Skeletal muscle cell (primary cell): ENCODE measurements at regions not wholly inside any gene's neighbourhood (a gene's known extent, or its start where the extent isn't known, plus 50 kb on each side); places are given as distances from the start of the nearest gene placed in this dataset.
"Not testable (repeated sequence)": the region's sequence is repeated elsewhere in the genome, so short reads cannot be mapped to it uniquely, and the experiment has no call there.

Experiments used
- DNase-seq: peaks from one replicate; pipeline ENCODE4 v3.0.0-alpha.2; 2010; ENCODE audit warnings: low read depth
- H3K4me3 ChIP-seq: 2 replicates; pipeline ENCODE4 v1.5.1; 2011; ENCODE audit warnings: low read depth, mild to moderate bottlenecking, control low read depth, low read length, moderate library complexity

DNA sequence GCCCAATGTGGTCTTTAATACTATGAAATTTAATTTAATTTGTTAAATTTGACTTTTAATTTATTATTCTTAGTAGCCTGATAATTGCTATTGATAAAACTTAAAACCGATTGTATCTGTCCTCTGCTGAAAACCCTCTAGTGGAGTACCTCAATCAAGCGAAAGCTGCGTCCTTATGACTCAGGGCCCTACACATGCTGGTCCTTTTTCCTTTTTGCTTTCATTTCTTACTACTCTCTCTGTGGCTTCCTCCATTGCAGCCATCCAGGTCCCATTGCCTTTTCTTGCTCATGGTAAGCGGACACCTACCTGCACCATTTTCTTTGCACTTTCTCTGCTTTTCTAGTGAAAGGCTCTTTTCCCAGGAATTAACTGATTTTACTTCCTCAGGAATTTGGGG is 301.1 kb downstream of the INHBA start:
- H3K4me3 ChIP-seq, result no peak overlapping the region
- DNase-seq, result no peak

GRCh38 chr7:41399171-41399570 is 303.7 kb downstream of the INHBA start:
- no peak overlapping the region for H3K4me3 ChIP-seq
- no peak for DNase-seq

DNA sequence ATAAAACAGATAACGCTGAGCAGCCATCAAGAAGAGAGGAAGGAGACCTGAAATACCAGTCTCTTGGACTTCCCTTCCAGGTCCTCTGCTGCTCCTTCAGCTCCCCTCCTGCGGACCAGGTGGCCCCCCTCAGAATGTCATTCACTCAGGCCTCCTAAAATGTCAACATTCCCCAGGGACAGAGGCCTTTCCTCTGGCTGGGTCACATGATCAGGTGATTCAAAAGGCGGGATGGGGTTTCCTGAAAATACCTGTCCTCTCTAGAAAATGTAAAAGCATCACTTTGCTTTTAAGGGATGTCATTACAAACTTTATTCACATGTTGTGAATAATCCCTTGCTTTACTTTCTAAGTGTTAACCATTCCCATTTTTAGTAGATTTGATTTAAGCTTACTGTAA is 311.1 kb downstream of the INHBA start:
- no peak for DNase-seq

DNA sequence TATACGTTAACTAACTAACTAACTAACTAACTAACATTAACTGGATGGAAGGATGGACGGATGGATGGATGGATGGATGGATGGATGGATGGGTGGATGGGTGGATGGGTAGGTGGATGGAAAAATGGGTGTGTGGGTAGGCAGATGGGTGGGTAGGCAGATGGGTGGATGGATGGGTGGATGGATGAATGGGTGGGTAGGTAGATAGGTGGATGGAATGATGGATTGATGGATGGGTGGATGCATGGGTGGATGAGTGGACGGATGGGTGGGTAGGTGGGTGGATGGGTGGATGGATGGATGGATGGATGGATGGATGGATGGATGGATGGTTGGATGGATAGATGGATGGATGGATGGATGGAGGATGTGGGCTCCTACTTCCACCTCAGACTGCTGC is 314.0 kb downstream of the INHBA start:
- not testable (repeated sequence) for DNase-seq, H3K4me3 ChIP-seq

More for the DNA sequence above, 311.1 kb downstream of the INHBA start:
- H3K4me3 ChIP-seq, result no peak overlapping the region

DNA sequence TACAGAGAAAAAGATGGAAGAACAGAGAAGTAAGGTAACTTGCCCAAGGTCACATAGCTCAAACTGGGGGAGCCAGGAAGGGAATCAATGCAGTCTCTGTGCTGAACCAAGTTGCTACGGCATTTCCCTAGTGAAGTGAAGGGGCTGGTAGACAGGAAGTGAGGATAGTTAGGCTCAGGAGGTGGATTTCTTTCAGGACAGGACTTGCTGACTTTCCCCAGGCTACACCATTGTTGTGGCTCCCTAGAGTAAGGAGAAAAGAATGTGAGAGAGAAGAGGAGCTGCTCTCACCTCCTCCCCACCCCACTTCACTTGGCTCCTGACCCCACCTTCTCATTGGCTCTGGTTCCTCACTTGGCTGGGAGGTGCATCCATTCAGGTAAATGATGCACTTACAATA is 316.9 kb downstream of the INHBA start:
- H3K4me3 ChIP-seq, result no peak overlapping the region
- DNase-seq, result no peak

GRCh38 chr7:41384418-41384817 is 318.5 kb downstream of the INHBA start:
- no peak for DNase-seq
- H3K4me3 ChIP-seq, result no peak overlapping the region

DNA sequence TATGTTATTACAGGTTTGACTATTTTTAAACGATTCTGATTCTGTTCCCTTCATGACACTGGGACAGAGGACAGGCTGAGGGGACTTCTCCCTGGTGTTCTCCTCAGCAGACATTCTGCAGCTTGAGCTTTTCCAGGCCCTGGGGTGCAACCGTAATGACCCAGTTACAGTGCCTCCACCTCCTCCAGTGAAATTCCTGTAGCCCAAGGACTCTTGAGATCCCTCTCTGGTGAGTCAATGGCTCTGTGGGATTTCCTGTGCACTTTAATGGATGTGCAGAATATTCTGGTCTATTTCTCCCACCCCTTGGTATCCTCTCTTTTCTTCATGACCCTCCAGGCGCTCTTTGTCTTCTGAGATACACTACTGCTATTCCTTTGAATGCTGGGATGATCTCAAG is 319.3 kb downstream of the INHBA start:
- no peak for DNase-seq

DNA sequence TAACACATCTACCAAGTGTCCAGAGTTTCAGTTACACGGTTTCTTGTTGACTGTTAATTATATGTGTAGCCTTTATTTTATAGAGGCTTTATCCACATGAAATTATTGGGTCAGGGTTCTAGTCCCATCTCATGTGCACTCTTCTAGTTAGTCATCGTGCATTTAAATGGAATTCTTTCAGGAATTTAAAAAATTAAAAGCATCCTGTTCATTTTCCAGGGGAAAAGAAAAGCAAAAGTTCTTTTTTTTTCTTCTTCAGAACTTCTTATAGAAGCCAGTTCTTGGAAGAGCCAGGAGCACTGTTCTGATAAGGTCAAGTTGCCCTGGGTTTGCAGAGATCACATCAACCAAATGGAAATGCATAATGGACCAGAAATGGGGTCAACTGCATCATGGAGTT is 324.7 kb downstream of the INHBA start:
- no peak overlapping the region for H3K4me3 ChIP-seq
- no peak for DNase-seq

More for the DNA sequence above, 319.3 kb downstream of the INHBA start:
- no peak overlapping the region for H3K4me3 ChIP-seq

- H3K4me3 ChIP-seq, result no peak overlapping the region
These were observed 327.3 kb downstream of the INHBA start for GRCh38 chr7:41375582-41375981.

DNA sequence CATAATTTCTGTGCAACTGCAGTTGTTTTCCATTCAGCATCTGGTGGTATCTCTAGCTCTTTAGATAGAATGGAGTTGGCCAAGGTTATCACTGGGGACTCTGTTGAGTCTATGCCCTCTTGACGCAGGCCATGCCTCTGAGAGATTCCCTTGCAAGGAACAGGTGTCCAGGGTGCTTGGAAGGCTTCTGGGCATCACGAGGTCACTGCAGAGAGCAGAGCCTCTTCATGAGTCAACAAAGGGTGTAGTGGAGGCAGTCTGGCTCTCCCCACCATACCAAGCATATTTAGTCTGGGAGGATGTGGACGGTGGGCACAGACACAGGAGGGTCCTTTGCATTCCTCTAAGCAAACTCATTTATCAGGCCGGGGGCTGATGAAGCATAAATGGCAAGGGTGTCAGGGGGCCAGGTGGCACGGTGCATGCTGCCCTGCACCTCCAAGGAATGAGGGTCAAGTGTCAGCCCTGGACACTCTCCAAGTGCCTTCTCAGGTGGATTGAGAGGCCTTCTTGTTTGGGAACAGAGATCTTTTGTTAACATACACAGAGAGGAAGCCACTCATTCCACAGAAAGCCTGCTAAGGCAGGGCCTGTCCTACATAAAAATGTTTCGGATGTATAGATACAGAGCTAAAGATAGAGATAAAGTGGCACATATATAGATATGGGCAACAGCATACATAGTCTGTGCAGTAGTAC is 328.6 kb downstream of the INHBA start:
- DNase-seq, result no peak
- no peak overlapping the region for H3K4me3 ChIP-seq

More at GRCh38 chr7:41375582-41375981, 327.3 kb downstream of the INHBA start:
- no peak for DNase-seq

DNA sequence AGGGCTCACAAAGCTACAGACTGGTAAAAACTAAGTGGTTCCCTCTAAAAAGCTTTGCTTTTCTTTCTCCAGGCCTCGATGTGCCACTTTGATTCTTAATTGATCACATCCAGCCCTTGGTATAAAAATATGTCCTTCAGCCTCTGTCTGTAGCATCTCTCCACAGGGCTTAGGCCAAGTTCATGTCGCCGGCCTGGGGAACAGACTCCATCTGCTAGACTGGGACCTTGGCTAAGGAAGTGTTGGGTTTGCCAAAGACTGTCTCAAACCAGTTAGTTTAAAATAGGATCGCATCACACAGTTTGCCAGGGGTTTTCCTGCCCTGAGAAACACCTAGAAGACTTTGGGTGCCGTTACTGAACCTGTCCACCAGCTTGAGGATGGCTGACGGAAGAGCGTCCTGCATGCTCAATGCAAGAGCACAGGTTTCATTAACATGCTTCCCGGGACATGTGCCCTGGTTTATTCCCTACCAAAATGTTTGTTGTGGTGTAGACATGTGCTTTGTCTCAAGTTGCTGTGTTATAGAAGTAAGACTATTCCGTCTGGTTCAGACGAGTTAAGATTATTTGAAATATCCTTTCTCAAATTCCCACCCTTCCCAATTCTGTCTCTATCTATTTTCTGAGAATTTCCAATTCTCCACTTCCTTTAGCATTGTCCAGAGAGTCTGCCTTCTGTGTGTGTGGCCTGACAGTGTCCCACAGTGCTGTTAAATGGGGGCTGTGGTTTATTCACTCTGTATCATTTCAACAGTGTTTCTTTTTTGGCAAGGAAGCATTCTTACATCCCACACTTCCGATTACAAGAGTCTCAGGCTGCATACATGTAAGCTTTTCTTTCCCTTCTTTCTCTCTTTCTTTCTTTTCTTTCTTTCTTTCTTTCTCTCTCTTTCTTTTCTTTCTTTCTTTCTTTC is 334.7 kb downstream of the INHBA start:
- DNase-seq, result no peak
- H3K4me3 ChIP-seq, result no peak overlapping the region

DNA sequence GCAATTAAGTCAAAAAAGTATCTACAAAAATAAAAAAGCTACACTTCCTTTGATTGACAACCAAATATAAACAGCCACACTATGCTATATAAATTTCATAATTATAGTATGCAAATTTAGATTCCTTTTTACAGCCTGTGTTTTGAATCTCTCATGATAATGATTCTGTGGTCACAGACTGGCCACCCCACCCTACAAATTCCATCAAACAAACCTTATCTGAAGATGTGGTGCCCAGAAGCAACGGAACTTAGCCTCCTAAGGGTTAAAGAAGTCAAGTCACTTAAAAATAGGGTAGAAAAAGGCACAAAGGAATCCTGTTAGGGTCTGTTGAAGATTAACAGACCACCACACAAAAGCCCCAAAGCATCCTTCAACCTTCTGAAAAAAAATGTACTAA is 351.8 kb downstream of the INHBA start:
- no peak overlapping the region for H3K4me3 ChIP-seq
- DNase-seq, result no peak

- no peak overlapping the region for H3K4me3 ChIP-seq
- no peak for DNase-seq
These were observed 356.0 kb downstream of the INHBA start for GRCh38 chr7:41346878-41347277.

- DNase-seq, result no peak
- H3K4me3 ChIP-seq, result no peak overlapping the region
These were observed 362.8 kb downstream of the INHBA start for GRCh38 chr7:41339913-41340676.

- H3K4me3 ChIP-seq, result no peak overlapping the region
- no peak for DNase-seq
These were observed 365.9 kb downstream of the INHBA start for GRCh38 chr7:41336981-41337380.

DNA sequence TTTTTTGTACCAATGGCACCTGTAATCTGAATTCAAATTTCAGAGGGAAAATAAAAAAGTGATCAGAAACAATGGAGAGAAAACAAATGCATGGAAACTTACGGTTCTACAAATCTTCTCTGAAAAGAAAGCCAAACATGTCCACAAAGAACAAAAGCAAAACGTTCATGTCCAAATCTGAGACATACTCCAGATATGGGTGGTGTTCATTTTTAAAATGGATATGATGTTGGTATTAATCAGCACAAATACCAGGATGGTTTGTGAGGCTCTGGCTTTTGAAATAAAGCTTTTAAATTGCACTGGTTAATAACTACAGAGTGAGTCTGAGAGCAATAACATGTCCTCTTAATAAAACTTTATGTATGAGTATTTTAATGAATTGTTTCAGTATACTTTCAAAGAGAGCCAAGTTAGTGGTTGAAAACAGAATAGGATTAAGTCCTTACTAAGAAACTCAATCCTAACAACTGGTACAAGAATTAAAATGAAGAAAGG is 366.4 kb downstream of the INHBA start:
- H3K4me3 ChIP-seq, result no peak overlapping the region
- no peak for DNase-seq

DNA sequence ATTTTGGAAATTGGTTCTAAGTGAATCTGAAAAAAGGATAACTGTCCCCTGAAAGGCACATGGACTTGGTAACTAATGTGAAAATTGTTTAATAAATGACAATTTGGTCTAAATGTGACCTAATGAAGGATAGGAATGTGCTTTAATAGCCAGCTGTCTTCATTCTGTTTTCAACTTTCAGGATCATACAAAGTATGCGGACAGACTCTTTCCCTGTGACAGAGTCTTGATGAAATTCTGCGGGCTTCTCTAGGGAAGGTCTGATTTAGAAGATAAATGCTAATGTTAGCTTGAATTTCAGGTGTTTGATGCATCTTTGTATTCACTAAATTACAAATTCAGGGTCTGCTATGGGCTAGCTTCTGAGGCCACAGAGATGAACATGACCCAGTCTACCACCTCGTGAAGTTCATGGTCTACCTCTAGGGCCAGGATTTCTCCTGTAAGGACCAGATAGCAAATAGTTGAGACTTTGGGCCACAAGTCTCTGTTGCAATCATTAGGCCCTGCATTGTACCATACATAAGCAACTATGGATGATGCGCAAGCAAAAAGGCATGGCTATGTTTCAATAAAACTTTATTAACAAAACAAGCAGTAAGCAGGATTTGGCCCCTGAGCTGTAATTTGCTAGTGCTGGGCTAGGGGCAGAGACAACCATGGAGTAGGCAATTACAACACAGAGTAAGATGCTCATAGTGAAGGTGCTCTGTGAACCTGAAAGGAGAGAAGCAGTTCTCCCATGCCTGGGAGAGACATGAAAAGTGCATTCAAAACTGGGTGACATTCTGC is 368.6 kb downstream of the INHBA start:
- no peak overlapping the region for H3K4me3 ChIP-seq
- DNase-seq, result no peak

- peak; percentile 87 for DNase-seq
- H3K4me3 ChIP-seq, result no peak overlapping the region
These were observed 369.4 kb downstream of the INHBA start for GRCh38 chr7:41333511-41333910.

- DNase-seq, result no peak
These were observed 371.7 kb downstream of the INHBA start for GRCh38 chr7:41331194-41331593.

More at GRCh38 chr7:41331194-41331593, 371.7 kb downstream of the INHBA start:
- no peak overlapping the region for H3K4me3 ChIP-seq
